ENCODE measurements at regions not wholly inside any gene's neighbourhood (a gene's known extent, or its start where the extent isn't known, plus 50 kb on each side); places are given as distances from the start of the nearest gene placed in this dataset.
A peak's percentile ranks its signal among the peaks of the same experiment; 100 is the strongest.

DNA sequence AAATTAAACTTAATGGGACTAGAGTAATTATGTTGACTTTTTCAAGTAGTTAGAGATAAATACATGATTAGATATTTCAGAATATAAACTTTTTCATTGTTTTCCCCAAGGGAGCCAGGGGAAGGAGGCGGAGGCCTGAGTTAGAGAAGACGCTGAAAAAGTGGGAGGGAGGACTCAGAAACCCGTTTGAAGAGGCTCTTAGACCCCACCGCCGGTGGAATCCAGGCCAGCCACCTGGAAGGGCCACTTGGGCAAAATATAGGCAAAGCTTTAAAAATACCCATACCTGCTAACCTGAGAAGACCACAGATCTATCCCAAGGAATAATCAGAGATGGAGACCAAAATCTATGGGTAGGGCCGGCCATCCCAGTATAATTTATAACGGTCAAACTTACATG, 242.6 kb downstream of the PTPRU start:
- Mint-ChIP-seq H3K4me1 (peaks cover 33% of the 10 kb centered on the region), H3K36me3 (ENCODE audit: low read depth) (no peaks in the 10 kb centered on the region), H3K27me3 (ENCODE audit: insufficient read depth) (peaks cover 46% of the 10 kb centered on the region), H3K27ac (no peak overlapping the region), H3K4me3 (peak overlapping the region; percentile 41), H3K9me3 (no peaks in the 10 kb centered on the region)
- H3K9ac ChIP-seq (ENCODE audit: extremely low read depth, low read length, poor library complexity, severe bottlenecking), result no peak overlapping the region
- H3K4me3 ChIP-seq (ENCODE audit: low read length), result peak overlapping the region; percentile 61
- H3K4me1 ChIP-seq (ENCODE audit: control insufficient read depth, insufficient read depth, low read length), result peaks cover 16% of the 10 kb centered on the region
- peak; percentile 25 for DNase-seq
- H3K9me3 ChIP-seq (ENCODE audit: control insufficient read depth, low read length), result no peaks in the 10 kb centered on the region
- WGBS, 2 experiments (ENCODE audit: insufficient coverage in 1 of 2, insufficient read length in 1 of 2), result 41 to 50% methylated on average over 5 to 7 of the region's 7 CpGs
- peaks cover 43% of the 10 kb centered on the region for H3K27me3 ChIP-seq (ENCODE audit: control insufficient read depth, insufficient read depth, low read length, poor library complexity, severe bottlenecking)
- no peak overlapping the region for H3K27ac ChIP-seq (ENCODE audit: low read depth, low read length)
- TF ChIP-seq, protein P1, sequence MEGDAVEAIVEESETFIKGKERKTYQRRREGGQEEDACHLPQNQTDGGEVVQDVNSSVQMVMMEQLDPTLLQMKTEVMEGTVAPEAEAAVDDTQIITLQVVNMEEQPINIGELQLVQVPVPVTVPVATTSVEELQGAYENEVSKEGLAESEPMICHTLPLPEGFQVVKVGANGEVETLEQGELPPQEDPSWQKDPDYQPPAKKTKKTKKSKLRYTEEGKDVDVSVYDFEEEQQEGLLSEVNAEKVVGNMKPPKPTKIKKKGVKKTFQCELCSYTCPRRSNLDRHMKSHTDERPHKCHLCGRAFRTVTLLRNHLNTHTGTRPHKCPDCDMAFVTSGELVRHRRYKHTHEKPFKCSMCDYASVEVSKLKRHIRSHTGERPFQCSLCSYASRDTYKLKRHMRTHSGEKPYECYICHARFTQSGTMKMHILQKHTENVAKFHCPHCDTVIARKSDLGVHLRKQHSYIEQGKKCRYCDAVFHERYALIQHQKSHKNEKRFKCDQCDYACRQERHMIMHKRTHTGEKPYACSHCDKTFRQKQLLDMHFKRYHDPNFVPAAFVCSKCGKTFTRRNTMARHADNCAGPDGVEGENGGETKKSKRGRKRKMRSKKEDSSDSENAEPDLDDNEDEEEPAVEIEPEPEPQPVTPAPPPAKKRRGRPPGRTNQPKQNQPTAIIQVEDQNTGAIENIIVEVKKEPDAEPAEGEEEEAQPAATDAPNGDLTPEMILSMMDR (conservative IDR thresholded peaks at IDR 0.05), result no peak
- no peaks in the 10 kb centered on the region for H3K36me3 ChIP-seq (ENCODE audit: control insufficient read depth, insufficient read depth, low read length)

DNA sequence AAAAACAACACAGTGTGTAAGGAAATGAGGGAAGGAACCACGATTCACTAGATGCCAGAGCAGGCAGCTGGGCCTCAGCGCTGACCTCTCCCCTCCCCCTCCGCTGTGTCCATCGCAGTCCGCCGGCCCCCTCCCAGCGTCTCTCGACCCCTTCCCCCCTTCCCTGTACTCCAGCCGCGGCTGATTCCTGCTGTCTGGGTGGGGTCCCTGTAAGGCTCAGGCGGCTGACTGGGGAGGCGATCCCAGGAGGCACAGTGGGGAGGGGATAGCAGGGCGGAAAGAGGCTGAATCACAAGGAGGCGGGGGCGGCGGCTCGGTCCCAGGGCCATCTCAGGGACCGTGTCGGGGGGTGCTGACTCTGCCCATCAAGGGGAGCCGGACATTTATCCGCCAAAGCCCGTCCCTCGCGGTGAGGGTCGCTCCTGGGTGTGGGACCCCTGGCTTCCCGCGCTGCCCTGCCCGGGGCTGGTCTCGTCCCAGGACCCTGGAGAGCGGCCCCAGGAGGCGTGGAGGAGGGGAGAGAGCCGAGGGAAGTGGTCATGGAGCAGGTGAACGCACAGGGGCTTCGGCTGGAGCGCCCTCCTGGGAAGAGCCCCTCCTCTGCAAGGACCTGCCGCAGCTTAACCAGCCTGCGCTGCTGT, 241.9 kb downstream of the PTPRU start:
- Mint-ChIP-seq H3K36me3 (ENCODE audit: low read depth) (no peaks in the 10 kb centered on the region), H3K27ac (no peak overlapping the region), H3K4me3 (peak overlapping the region; percentile 41), H3K27me3 (ENCODE audit: insufficient read depth) (peaks cover 40% of the 10 kb centered on the region), H3K4me1 (peaks cover 39% of the 10 kb centered on the region), H3K9me3 (no peaks in the 10 kb centered on the region)
- no peaks in the 10 kb centered on the region for H3K36me3 ChIP-seq (ENCODE audit: control insufficient read depth, insufficient read depth, low read length)
- no peaks in the 10 kb centered on the region for H3K9me3 ChIP-seq (ENCODE audit: control insufficient read depth, low read length)
- WGBS, 2 experiments (ENCODE audit: insufficient coverage in 1 of 2, insufficient read length in 1 of 2), result 6 to 7% methylated on average over 7 to 37 of the region's 37 CpGs
- peak overlapping the region; percentile 61 for H3K4me3 ChIP-seq (ENCODE audit: low read length)
- H3K4me1 ChIP-seq (ENCODE audit: control insufficient read depth, insufficient read depth, low read length), result peaks cover 18% of the 10 kb centered on the region
- no peak overlapping the region for H3K9ac ChIP-seq (ENCODE audit: extremely low read depth, low read length, poor library complexity, severe bottlenecking)
- DNase-seq, result peak; percentile 91
- H3K27me3 ChIP-seq (ENCODE audit: control insufficient read depth, insufficient read depth, low read length, poor library complexity, severe bottlenecking), result peaks cover 37% of the 10 kb centered on the region
- TF ChIP-seq, protein P1 (conservative IDR thresholded peaks at IDR 0.05), result no peak
- H3K27ac ChIP-seq (ENCODE audit: low read depth, low read length), result no peak overlapping the region

DNA sequence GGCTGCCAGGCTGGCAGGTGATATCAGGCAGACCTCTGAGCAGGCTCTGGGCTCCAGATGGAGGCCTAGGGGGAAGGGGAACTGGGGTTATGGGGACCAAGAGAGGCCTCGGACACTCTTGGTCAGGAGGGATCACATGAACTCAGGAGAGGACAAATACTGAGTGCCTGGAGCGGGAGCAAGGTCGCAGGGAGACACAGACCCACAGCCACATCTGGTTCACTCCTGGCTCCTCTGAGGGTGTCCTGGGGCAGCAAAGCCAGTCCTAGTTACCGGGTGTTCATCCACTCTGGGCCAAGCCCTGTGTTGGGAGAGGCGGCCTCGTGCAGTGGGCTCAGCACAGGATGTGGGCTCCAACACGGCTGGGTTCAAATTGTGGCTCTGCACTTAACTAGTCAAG, 239.0 kb downstream of the PTPRU start:
- Histone ChIP-seq H3K4me1 (ENCODE audit: control insufficient read depth, insufficient read depth, low read length) (peaks cover 30% of the 10 kb centered on the region), H3K27ac (ENCODE audit: low read depth, low read length) (no peak overlapping the region), H3K4me3 (ENCODE audit: low read length) (no peak overlapping the region), H3K36me3 (ENCODE audit: control insufficient read depth, insufficient read depth, low read length) (no peaks in the 10 kb centered on the region), H3K9me3 (ENCODE audit: control insufficient read depth, low read length) (no peaks in the 10 kb centered on the region), H3K27me3 (ENCODE audit: control insufficient read depth, insufficient read depth, low read length, poor library complexity, severe bottlenecking) (peaks cover 10% of the 10 kb centered on the region), H3K9ac (ENCODE audit: extremely low read depth, low read length, poor library complexity, severe bottlenecking) (no peak overlapping the region)
- Mint-ChIP-seq H3K27ac (no peak overlapping the region), H3K4me3 (no peak overlapping the region), H3K4me1 (peaks cover 65% of the 10 kb centered on the region), H3K36me3 (ENCODE audit: low read depth) (no peaks in the 10 kb centered on the region), H3K27me3 (ENCODE audit: insufficient read depth) (peaks cover 17% of the 10 kb centered on the region), H3K9me3 (no peaks in the 10 kb centered on the region)
- DNase-seq, result peak; percentile 37
- TF ChIP-seq, protein P1 (conservative IDR thresholded peaks at IDR 0.05), result no peak
- WGBS, 2 experiments (ENCODE audit: insufficient coverage in 1 of 2, insufficient read length in 1 of 2), result 90 to 98% methylated on average over 6 to 7 of the region's 7 CpGs

Data from endodermal cell (in vitro differentiated cells).